HL-60 (cell line): ENCODE measurements at regions not wholly inside any gene's neighbourhood (a gene's known extent, or its start where the extent isn't known, plus 50 kb on each side); places are given as distances from the start of the nearest gene placed in this dataset.

Experiments used
- DNase-seq, 2 experiments: peaks; one replicate each; pipeline ENCODE4 v3.0.0-alpha.2; 2010 to 2020; ENCODE audit warnings: low read depth in 1 of 2, low spot score in 1 of 2
- H3K27ac ChIP-seq: fragments of 250-450 bp; sonication (Bioruptor Pico); replicated peaks from 2 replicates; pipeline ENCODE4 v1.5.1; 2020; ENCODE audit warnings: mild to moderate bottlenecking, moderate library complexity
- H3K27me3 ChIP-seq: fragments of 250-450 bp; sonication (Bioruptor Pico); 2 replicates; pipeline ENCODE4 v1.5.1; 2021; ENCODE audit warnings: mild to moderate bottlenecking, moderate library complexity; ENCODE audit not compliant: insufficient read depth, poor library complexity, severe bottlenecking
- H3K4me3 ChIP-seq: replicated peaks from 2 replicates; pipeline ENCODE4 v1.5.1; 2011; ENCODE audit warnings: mild to moderate bottlenecking, control low read depth, low read length; ENCODE audit not compliant: insufficient read depth
- CTCF ChIP-seq: IDR thresholded peaks from one replicate; pipeline ENCODE4 v1.5.1; 2011; ENCODE audit warnings: low read length, control low read depth, inconsistent platforms; ENCODE audit not compliant: insufficient read depth
- GABPA ChIP-seq: IDR thresholded peaks from 2 replicates; pipeline ENCODE4 v1.6.1; 2012; ENCODE audit warnings: low read depth
- POLR2AphosphoS5 ChIP-seq: IDR thresholded peaks from 2 replicates; pipeline ENCODE4 v1.6.1; 2012; ENCODE audit warnings: low read depth
- REST ChIP-seq: IDR thresholded peaks from 2 replicates; pipeline ENCODE4 v1.6.1; 2012; ENCODE audit warnings: low read depth; ENCODE audit not compliant: insufficient replicate concordance
- SPI1 ChIP-seq: IDR thresholded peaks from 2 replicates; pipeline ENCODE4 v1.6.1; 2012; ENCODE audit warnings: low read depth, mild to moderate bottlenecking, borderline replicate concordance

- no peak overlapping the region for H3K27ac ChIP-seq
- H3K27me3 ChIP-seq: no peaks in the 10 kb centered on the region
- DNase-seq: no peak
- no peak for TF ChIP-seq GABPA
- no peak for TF ChIP-seq CTCF
- no peak for TF ChIP-seq REST
- no peak for TF ChIP-seq POLR2AphosphoS5
- no peak for TF ChIP-seq SPI1
- H3K4me3 ChIP-seq: no peak overlapping the region
Observed at GRCh38 chr5:67425514-67425913, 228.9 kb upstream of the CD180 start.

- no peak overlapping the region for H3K4me3 ChIP-seq
- DNase-seq: no peak
- TF ChIP-seq REST (no peak), POLR2AphosphoS5 (no peak), CTCF (no peak), SPI1 (no peak), GABPA (no peak)
- H3K27me3 ChIP-seq: no peaks in the 10 kb centered on the region
- no peak overlapping the region for H3K27ac ChIP-seq
Observed at GRCh38 chr5:67417839-67418238, 221.2 kb upstream of the CD180 start.

GRCh38 chr5:67416986-67417385 lies 220.4 kb upstream of the CD180 start:
- no peak for DNase-seq

More at GRCh38 chr5:67416986-67417385, 220.4 kb upstream of the CD180 start:
- no peak overlapping the region for H3K27ac ChIP-seq
- H3K4me3 ChIP-seq: no peak overlapping the region
- TF ChIP-seq CTCF: no peak
- no peak for TF ChIP-seq POLR2AphosphoS5
- TF ChIP-seq SPI1: no peak
- no peak for TF ChIP-seq GABPA
- no peak for TF ChIP-seq REST
- no peaks in the 10 kb centered on the region for H3K27me3 ChIP-seq
